NT2/D1 (cell line): ENCODE measurements at regions not wholly inside any gene's neighbourhood (a gene's known extent, or its start where the extent isn't known, plus 50 kb on each side); places are given as distances from the start of the nearest gene placed in this dataset.

ENCODE experiments used
- SUZ12 ChIP-seq: IDR thresholded peaks from 2 replicates; pipeline ENCODE4 v1.6.1; 2011; ENCODE audit not compliant: insufficient read length, insufficient read depth; ENCODE audit errors: extremely low read depth
- YY1 ChIP-seq: IDR thresholded peaks from 2 replicates; pipeline ENCODE4 v1.6.1; 2011; ENCODE audit not compliant: insufficient read length, insufficient read depth
- ZNF274 ChIP-seq: IDR thresholded peaks from 2 replicates; pipeline ENCODE4 v1.6.1; 2011; ENCODE audit warnings: mild to moderate bottlenecking, low read depth, low read length

- no peak for TF ChIP-seq YY1
- TF ChIP-seq SUZ12 = no peak
- TF ChIP-seq ZNF274 = no peak
Measured at GRCh38 chr5:77896338-77896737, 120.2 kb upstream of the TBCA start.
